GM06990 (cell line): ENCODE measurements at regions not wholly inside any gene's neighbourhood (a gene's known extent, or its start where the extent isn't known, plus 50 kb on each side); places are given as distances from the start of the nearest gene placed in this dataset.

Experiments used
- DNase-seq: peaks from one replicate; pipeline ENCODE4 v3.0.0-alpha.2; 2011; ENCODE audit not compliant: insufficient read length; ENCODE audit errors: extremely low read depth
- H3K27me3 ChIP-seq: replicated peaks from 2 replicates; pipeline ENCODE4 v1.6.0; 2011; ENCODE audit warnings: low read length; ENCODE audit not compliant: control insufficient read depth, insufficient read depth
- H3K36me3 ChIP-seq: 2 replicates; pipeline ENCODE4 v1.5.1; 2011; ENCODE audit warnings: low read length; ENCODE audit not compliant: control insufficient read depth, insufficient read depth
- H3K4me3 ChIP-seq: replicated peaks from 2 replicates; pipeline ENCODE4 v1.5.1; 2011; ENCODE audit warnings: low read depth, mild to moderate bottlenecking, control low read depth, low read length
- TF ChIP-seq, protein P1 (sequence below): IDR thresholded peaks from 2 replicates; pipeline ENCODE4 v1.5.1; 2011; ENCODE audit warnings: low read length, control low read depth, mild to moderate bottlenecking, inconsistent platforms; ENCODE audit not compliant: insufficient read depth, poor library complexity, severe bottlenecking

DNA sequence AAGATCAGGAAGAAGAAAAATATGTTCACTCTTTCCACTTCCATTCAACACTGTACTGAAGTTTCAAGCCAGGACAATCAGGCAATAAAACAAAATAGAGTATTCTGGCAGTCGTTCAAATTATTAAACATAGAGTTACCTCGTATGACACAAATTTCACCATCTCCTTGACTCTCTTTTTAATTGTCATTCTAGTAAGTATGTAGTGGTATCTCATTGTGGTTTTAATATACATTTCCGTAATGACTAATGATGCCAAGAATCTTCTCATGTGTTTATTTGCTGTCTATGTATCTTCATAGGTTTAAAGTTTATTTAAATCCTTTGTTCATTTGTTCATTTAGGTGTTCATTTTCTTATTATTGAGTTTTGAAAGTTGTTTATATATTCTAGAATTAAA is 352.2 kb downstream of the IDS start:
- Histone ChIP-seq H3K4me3 (no peak overlapping the region), H3K27me3 (no peaks in the 10 kb centered on the region), H3K36me3 (no peaks in the 10 kb centered on the region)
- TF ChIP-seq, protein P1, sequence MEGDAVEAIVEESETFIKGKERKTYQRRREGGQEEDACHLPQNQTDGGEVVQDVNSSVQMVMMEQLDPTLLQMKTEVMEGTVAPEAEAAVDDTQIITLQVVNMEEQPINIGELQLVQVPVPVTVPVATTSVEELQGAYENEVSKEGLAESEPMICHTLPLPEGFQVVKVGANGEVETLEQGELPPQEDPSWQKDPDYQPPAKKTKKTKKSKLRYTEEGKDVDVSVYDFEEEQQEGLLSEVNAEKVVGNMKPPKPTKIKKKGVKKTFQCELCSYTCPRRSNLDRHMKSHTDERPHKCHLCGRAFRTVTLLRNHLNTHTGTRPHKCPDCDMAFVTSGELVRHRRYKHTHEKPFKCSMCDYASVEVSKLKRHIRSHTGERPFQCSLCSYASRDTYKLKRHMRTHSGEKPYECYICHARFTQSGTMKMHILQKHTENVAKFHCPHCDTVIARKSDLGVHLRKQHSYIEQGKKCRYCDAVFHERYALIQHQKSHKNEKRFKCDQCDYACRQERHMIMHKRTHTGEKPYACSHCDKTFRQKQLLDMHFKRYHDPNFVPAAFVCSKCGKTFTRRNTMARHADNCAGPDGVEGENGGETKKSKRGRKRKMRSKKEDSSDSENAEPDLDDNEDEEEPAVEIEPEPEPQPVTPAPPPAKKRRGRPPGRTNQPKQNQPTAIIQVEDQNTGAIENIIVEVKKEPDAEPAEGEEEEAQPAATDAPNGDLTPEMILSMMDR: no peak
- DNase-seq: no peak

DNA sequence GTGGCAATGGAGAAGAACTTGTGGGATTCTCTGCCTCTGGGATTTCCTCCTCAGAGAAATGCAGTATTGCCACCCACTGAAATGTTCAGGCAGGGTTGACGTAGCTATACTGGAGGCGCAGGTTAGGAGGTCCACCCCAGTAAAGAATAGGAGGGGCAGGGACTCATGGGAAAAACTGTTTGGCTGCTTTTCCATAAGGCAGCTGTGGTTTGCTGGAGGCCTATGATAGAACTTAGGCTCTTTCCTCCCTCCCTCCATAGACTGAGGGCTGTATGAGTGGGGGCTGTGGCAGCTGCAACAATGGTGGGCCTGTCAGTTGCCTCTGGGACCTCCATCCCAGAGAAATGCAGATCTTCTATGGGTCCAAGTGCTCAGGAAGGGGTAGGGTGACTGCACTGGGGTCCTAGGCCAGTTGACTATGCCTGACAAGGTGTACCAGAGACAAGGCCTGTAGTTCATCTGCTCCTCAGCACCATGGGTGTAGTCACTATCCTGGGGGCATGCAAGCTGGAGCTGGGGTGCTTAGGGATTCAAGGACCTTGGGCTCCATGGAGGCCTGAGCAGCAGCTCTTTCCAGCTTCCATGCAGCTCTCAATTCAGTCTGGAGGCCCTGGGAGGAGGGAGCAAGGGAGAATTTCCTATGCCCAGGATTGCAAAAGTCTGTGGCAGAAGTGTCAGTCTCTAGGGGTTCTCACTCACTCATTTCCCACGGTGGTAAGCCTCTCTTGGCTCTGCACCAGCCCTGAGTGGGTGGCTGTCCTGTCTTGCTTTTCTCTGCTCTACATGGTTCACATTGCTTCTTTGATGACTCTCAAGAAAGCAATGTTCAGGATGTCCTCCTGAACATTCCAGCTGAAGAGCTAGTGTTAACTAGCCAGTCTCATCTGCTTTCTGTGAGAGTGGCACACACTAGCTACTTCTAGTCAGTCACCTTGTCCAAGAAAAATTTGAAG is 353.0 kb downstream of the IDS start:
- no peak for DNase-seq
- TF ChIP-seq, protein P1: no peak
- no peaks in the 10 kb centered on the region for H3K27me3 ChIP-seq
- H3K36me3 ChIP-seq: no peaks in the 10 kb centered on the region
- no peak overlapping the region for H3K4me3 ChIP-seq

DNA sequence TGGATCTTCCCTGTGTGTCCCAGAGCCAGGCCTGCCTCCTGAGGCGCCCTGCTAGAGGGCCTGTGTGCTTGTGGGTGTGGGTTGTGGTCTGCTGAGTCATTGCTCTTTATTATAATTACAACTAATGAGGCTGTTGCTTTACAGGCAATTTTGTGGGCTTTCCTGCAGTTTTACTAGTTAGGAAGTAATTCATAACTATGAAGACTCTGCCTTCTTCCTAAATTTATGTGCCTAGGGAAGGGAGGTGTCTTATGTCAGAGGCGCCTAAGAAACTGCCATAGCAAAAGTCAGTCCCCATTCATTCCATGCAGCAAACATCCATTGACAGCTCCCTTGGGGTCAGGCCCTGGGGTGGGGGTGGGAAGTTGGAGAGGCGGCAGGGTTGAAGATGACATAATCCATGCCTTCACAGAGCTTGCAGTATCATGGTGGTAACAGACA is 359.2 kb downstream of the IDS start:
- no peak for DNase-seq
- no peak overlapping the region for H3K4me3 ChIP-seq
- no peaks in the 10 kb centered on the region for H3K36me3 ChIP-seq
- H3K27me3 ChIP-seq: no peaks in the 10 kb centered on the region
- TF ChIP-seq, protein P1: no peak

- no peaks in the 10 kb centered on the region for H3K27me3 ChIP-seq
These were observed 373.3 kb downstream of the IDS start for GRCh38 chrX:149131774-149132173.

GRCh38 chrX:149129767-149130166 is 375.3 kb downstream of the IDS start:
- DNase-seq: no peak

More at GRCh38 chrX:149131774-149132173, 373.3 kb downstream of the IDS start:
- Histone ChIP-seq H3K36me3 (no peaks in the 10 kb centered on the region), H3K4me3 (no peak overlapping the region)
- no peak for DNase-seq
- TF ChIP-seq, protein P1: no peak

More at GRCh38 chrX:149129767-149130166, 375.3 kb downstream of the IDS start:
- Histone ChIP-seq H3K4me3 (no peak overlapping the region), H3K36me3 (no peaks in the 10 kb centered on the region), H3K27me3 (no peaks in the 10 kb centered on the region)
- TF ChIP-seq, protein P1: no peak
